K562 (cell line): ENCODE measurements at regions not wholly inside any gene's neighbourhood (a gene's known extent, or its start where the extent isn't known, plus 50 kb on each side); places are given as distances from the start of the nearest gene placed in this dataset.

Source experiments
- ATAC-seq: fragments of 200-7000 bp; cut with Tn5 transposase; 3 replicates; pipeline ENCODE4 v1.9.1; 2020; ENCODE audit warnings: moderate library complexity
- BruUV-seq: library from RNA; stranded (reverse); fragments of 400-500 nt; replicated peaks from 2 replicates; lab custom pipeline; 2021; lab: Mats Ljungman, UMichigan
- CTCF ChIA-PET: fragments of 300-600 bp; formaldehyde crosslinking; extraction: SDS; loops from one replicate; lab custom pipeline; 2021; ENCODE audit warnings: low intra/inter-chr PET ratio; lab: Yijun Ruan, JAX
- POLR2A ChIA-PET: fragments of 300-600, 350-650 bp; sonication (Branson Sonifier 250); formaldehyde crosslinking; extraction: SDS; loops from one replicate; lab custom pipeline; 2021; ENCODE audit warnings: antibody characterized with exemption, inconsistent platforms; lab: Yijun Ruan, JAX
- DNase-seq, 4 experiments: peaks; one replicate each; pipeline versions ENCODE4 v3.0.0 to v3.0.0-alpha.2; 2011 to 2018; ENCODE audit warnings: low spot score in 3 of 4, mixed read lengths in 3 of 4; ENCODE audit errors: extremely low read depth in 1 of 4
- FAIRE-seq: peaks from 2 replicates; lab custom pipeline; 2011; peaks lifted over from hg19 to GRCh38; lab: Jason Lieb, UNC
- H2AFZ ChIP-seq: 2 replicates; pipeline ENCODE4 v1.6.0; 2011; ENCODE audit warnings: low read depth, low read length, control low read depth, inconsistent platforms
- H3K27ac ChIP-seq: fragments of 200-600 bp; 3 replicates; pipeline ENCODE4 v1.8.0; 2011; ENCODE audit warnings: low read depth, mild to moderate bottlenecking, control low read depth, inconsistent platforms, low read length, moderate library complexity, mixed read lengths; ENCODE audit errors: extremely low read depth
- H3K27me3 ChIP-seq, 2 experiments: fragments of 300-600 bp in 1 of 2; 2 replicates in 1 of 2; 3 replicates in 1 of 2; pipeline versions ENCODE4 v1.6.0 to v1.8.0; 2011; ENCODE audit warnings: inconsistent platforms in 2 of 2, low read length in 2 of 2, mild to moderate bottlenecking in 1 of 2, mixed read lengths in 1 of 2, moderate library complexity in 1 of 2; ENCODE audit not compliant: control insufficient read depth in 2 of 2, insufficient read depth in 2 of 2
- H3K36me3 ChIP-seq: fragments of 300-600 bp; 3 replicates; pipeline ENCODE4 v1.8.0; 2011; ENCODE audit warnings: mild to moderate bottlenecking, low read length, inconsistent platforms; ENCODE audit not compliant: control insufficient read depth, insufficient read depth
- H3K4me1 ChIP-seq, 2 experiments: fragments of 200-600 bp in 1 of 2; replicated peaks in 1 of 2; 2 replicates in 1 of 2; 3 replicates in 1 of 2; pipeline versions ENCODE4 v1.5.1 to v1.8.0; 2011; ENCODE audit warnings: inconsistent platforms in 2 of 2, low read length in 2 of 2, mild to moderate bottlenecking in 1 of 2, mixed read lengths in 1 of 2, moderate library complexity in 1 of 2; ENCODE audit not compliant: control insufficient read depth in 2 of 2, insufficient read depth in 2 of 2
- H3K4me2 ChIP-seq: 2 replicates; pipeline ENCODE4 v1.6.1; 2011; ENCODE audit warnings: low read length, control low read depth, inconsistent platforms, mixed read lengths; ENCODE audit not compliant: insufficient read depth
- H3K4me3 ChIP-seq: fragments of 200-600 bp; sonication (generic), shearing (Covaris generic); 2 replicates; pipeline ENCODE4 v1.5.1; 2016; ENCODE audit warnings: control low read depth, inconsistent platforms
- H3K79me2 ChIP-seq: fragments of 200-600 bp; 3 replicates; pipeline ENCODE4 v1.8.0; 2011; ENCODE audit warnings: low read length, inconsistent platforms; ENCODE audit not compliant: control insufficient read depth, insufficient read depth
- H3K9ac ChIP-seq, 2 experiments: 2 replicates each; pipeline versions ENCODE4 v1.6.0 to v1.6.1; 2011; ENCODE audit warnings: low read depth in 2 of 2, low read length in 2 of 2, control low read depth in 1 of 2, inconsistent platforms in 1 of 2, mild to moderate bottlenecking in 1 of 2, mixed read lengths in 1 of 2; ENCODE audit not compliant: insufficient read depth in 1 of 2
- H3K9me1 ChIP-seq: one replicate; pipeline ENCODE4 v1.6.0; 2011; ENCODE audit warnings: inconsistent platforms, mild to moderate bottlenecking, low read length, moderate library complexity; ENCODE audit not compliant: control insufficient read depth, insufficient read depth
- H3K9me3 ChIP-seq: replicated peaks from 2 replicates; pipeline ENCODE4 v1.5.1; 2011; ENCODE audit warnings: low read depth, low read length, inconsistent platforms; ENCODE audit not compliant: control insufficient read depth, insufficient read depth
- H4K20me1 ChIP-seq: replicated peaks from 2 replicates; pipeline ENCODE4 v1.6.1; 2011; ENCODE audit warnings: low read length, inconsistent platforms, mixed read lengths; ENCODE audit not compliant: control insufficient read depth, insufficient read depth
- ELF1 ChIP-seq: fragments of 200-800 bp; sonication (Bioruptor generic); IDR thresholded peaks from 2 replicates; pipeline ENCODE4 v1.6.1; 2016; ENCODE audit warnings: missing genetic modification characterization, missing compliant biosample characterization
- RUNX1 ChIP-seq: sonication (generic); IDR thresholded peaks from 2 replicates; pipeline ENCODE4 v1.6.1; 2016; ENCODE audit warnings: antibody characterized with exemption, low read depth
- ZC3H8 ChIP-seq: fragments of 450-650 bp; IDR thresholded peaks from 2 replicates; pipeline ENCODE4 v1.6.1; 2017
- ZNF316 ChIP-seq: fragments of 450-650 bp; IDR thresholded peaks from 2 replicates; pipeline ENCODE4 v1.6.1; 2016
- ZNF589 ChIP-seq: fragments of 200-800 bp; sonication (Bioruptor generic); IDR thresholded peaks from 2 replicates; pipeline ENCODE4 v1.6.1; 2016; ENCODE audit warnings: low read depth, missing genetic modification characterization, missing compliant biosample characterization
- ZNF77 ChIP-seq: fragments of 250-450 bp; sonication (Bioruptor Pico); IDR thresholded peaks from 2 replicates; pipeline ENCODE4 v1.5.0; 2020
- WGBS: fragments of 100-300 bp; shearing (Covaris generic); methylation state at CpG from one replicate; pipeline ENCODE4 v1.1.6; 2016; ENCODE audit warnings: low coverage, mixed read lengths; ENCODE audit not compliant: insufficient coverage; ENCODE audit errors: missing lambda C conversion rate; 5-methylcytosine and 5-hydroxymethylcytosine counted together
- in situ Hi-C: fragments of 300-500 bp; cut with MboI; formaldehyde crosslinking; loops from 4 replicates; pipeline ENCODE4 v1.15.0; 2018; ENCODE audit warnings: inconsistent platforms, mixed read lengths
- intact Hi-C: fragments of 100-400 bp; cut with micrococcal nuclease; formaldehyde crosslinking; loops from 2 replicates; pipeline ENCODE4 v1.14.2; 2022
- TF ChIP-seq, protein P1 (sequence below), 2 experiments: IDR thresholded peaks; 2 replicates each; pipeline ENCODE4 v1.6.1; 2011; ENCODE audit warnings: borderline replicate concordance in 1 of 2, control low read depth in 1 of 2, low read depth in 1 of 2, low read length in 1 of 2, mild to moderate bottlenecking in 1 of 2, mixed read lengths in 1 of 2, moderate library complexity in 1 of 2; ENCODE audit not compliant: insufficient read depth in 1 of 2, insufficient read length in 1 of 2, poor library complexity in 1 of 2, severe bottlenecking in 1 of 2; ENCODE audit errors: extremely low read depth in 1 of 2
- TF ChIP-seq, protein P2 (sequence below): sonication (generic); formaldehyde crosslinking; IDR thresholded peaks from 2 replicates; pipeline ENCODE4 v1.8.0; 2022; ENCODE audit warnings: mild to moderate bottlenecking, low read depth, missing genetic modification reagents

GRCh38 chr20:52270001-52270606 is 78.5 kb upstream of the ZFP64 start:
- Histone ChIP-seq H2AFZ (no peak overlapping the region), H3K4me2 (no peak overlapping the region), H3K9ac (no peak overlapping the region), H3K27ac (no peak overlapping the region), H3K79me2 (no peaks in the 10 kb centered on the region), H3K4me1 (no peaks in the 10 kb centered on the region), H3K36me3 (no peaks in the 10 kb centered on the region), H4K20me1 (no peaks in the 10 kb centered on the region), H3K9me3 (no peaks in the 10 kb centered on the region), H3K27me3 (no peaks in the 10 kb centered on the region), H3K4me3 (no peak overlapping the region), H3K9me1 (no peaks in the 10 kb centered on the region)
- no peak for DNase-seq
- TF ChIP-seq ELF1 (tag) (no peak), ZNF589 (no peak), ZNF316 (no peak), ZNF77 (no peak), ZC3H8 (no peak), RUNX1 (no peak)
- TF ChIP-seq, protein P1, sequence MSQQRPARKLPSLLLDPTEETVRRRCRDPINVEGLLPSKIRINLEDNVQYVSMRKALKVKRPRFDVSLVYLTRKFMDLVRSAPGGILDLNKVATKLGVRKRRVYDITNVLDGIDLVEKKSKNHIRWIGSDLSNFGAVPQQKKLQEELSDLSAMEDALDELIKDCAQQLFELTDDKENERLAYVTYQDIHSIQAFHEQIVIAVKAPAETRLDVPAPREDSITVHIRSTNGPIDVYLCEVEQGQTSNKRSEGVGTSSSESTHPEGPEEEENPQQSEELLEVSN (IDR thresholded peaks at IDR 0.05; ENCODE audit: borderline replicate concordance in 1 of 2, extremely low read depth in 1 of 2, insufficient read depth in 1 of 2, insufficient read length in 1 of 2, low read depth in 1 of 2, low read length in 1 of 2, poor library complexity in 1 of 2, severe bottlenecking in 1 of 2) = no peak
- TF ChIP-seq, protein P2, sequence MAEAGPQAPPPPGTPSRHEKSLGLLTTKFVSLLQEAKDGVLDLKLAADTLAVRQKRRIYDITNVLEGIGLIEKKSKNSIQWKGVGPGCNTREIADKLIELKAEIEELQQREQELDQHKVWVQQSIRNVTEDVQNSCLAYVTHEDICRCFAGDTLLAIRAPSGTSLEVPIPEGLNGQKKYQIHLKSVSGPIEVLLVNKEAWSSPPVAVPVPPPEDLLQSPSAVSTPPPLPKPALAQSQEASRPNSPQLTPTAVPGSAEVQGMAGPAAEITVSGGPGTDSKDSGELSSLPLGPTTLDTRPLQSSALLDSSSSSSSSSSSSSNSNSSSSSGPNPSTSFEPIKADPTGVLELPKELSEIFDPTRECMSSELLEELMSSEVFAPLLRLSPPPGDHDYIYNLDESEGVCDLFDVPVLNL (CRISPR knock-in tag) = no peak
- ChIA-PET CTCF (no interaction called here), POLR2A (interaction anchor here (0.9 kb wide), 1 partner anchor 14 kb away, joined by 3 read pairs; no protein-coding TSS in a partner anchor)
- no TSS peak for BruUV-seq
- no peak for FAIRE-seq
- intact Hi-C loops = no loop called here
- no peak for ATAC-seq
- whole genome bisulfite sequencing = 36% methylated on average over 4 of the region's 4 CpGs
- in situ Hi-C loops = no loop called here
